T-helper 1 cell (primary cell): ENCODE measurements at regions not wholly inside any gene's neighbourhood (a gene's known extent, or its start where the extent isn't known, plus 50 kb on each side); places are given as distances from the start of the nearest gene placed in this dataset.

Experiments
- DNase-seq, 5 donors: peaks; one replicate each; pipeline ENCODE4 v3.0.0-alpha.2; 2012 to 2020

DNA sequence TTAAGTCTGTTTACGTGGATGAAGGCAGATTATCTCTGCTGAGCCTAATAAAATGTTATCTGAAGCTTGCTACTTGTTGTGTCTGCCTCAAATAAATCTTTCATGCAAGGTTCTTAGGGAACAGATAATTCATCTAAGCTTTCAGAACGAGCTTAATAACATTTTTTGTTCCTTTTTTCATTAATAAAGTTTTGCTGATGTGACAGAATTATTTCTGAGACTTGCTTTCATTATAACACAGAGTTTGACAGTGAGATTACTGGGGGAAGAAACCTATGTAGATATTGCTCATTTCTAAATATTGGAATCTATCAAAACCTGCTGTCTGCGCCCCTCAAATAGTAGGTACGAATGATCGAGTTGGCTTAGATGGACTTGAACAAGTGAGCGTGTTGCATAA, 948.7 kb upstream of the SEL1L start:
- no peak for DNase-seq

DNA sequence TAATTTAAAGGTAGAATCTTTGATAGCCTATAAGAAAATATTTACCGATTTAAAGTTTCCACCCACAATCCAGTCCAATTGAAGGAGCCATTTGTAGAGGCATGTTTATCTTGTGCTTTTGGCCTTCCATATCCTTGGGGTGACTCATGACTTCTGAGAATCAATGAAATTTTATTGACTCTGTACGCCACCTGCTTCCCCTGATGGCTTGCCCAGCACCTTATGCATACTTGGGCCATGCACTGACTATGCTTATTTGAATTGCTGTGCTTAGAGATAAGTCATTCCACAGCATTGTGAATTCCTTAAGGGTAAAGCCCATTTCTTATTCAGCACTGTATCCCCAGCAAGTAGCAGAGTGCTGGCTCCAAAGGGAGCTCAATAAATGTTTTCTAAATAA, 954.8 kb upstream of the SEL1L start:
- no peak for DNase-seq

DNA sequence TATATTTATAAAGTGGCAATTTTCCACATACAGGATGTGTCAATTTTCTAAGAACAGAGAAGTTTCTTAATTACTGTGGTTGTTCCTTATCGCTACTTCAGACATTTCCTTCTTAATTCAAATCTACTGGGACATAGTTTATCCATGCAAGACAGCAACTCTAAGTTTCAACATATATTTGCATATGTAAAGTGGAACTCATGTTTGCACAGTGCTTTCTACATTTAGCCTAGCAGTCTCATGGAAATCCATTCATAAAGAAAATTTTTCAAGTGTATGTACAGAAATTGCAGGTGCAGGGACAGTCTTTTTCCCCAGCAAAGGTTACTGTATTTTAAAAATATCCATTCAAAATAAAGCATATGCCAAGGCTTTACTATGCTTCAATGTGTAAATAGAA, 956.7 kb upstream of the SEL1L start:
- no peak for DNase-seq

DNA sequence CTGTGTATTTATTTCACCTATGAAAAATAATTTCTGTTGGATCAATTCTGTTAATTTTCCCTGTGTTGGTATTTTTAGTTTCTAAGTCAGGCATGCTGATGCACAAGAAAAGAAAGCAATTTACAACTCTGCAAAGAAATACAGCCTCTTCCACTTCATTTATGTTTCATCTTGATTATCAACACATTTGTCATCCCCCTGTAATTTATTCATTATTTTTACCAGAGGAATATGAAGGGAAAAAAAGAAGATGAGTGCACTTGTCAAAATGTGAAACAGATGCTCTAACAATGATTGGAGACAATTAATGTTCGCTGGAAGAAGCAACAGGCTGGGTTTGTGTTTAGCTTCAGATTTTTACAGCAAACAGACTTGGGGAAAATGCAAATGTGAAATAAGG, 958.5 kb upstream of the SEL1L start:
- DNase-seq, result no peak

DNA sequence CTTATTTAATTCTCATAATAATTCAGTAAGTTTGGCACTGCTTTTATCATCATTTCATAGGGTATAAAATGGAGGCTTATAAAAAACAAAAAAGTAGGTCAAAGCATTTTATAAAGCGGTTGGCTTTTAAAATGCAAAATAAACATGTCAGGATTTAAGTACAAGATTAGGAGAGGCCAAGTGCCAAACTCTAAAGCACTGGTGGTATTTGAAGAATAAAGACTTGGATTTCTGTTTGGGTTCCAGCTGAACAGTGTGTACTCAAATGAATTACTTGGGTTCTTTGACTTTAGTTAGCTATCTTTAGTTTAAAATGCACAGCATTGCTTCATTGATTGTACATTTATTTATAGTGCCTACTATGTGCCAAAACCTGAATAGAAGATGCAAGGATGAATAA, 966.6 kb upstream of the SEL1L start:
- no peak for DNase-seq

- DNase-seq, result no peak
Observed at GRCh38 chr14:82501554-82501953, 967.9 kb upstream of the SEL1L start.

- no peak for DNase-seq
Observed at GRCh38 chr14:82502043-82502442, 968.4 kb upstream of the SEL1L start.

DNA sequence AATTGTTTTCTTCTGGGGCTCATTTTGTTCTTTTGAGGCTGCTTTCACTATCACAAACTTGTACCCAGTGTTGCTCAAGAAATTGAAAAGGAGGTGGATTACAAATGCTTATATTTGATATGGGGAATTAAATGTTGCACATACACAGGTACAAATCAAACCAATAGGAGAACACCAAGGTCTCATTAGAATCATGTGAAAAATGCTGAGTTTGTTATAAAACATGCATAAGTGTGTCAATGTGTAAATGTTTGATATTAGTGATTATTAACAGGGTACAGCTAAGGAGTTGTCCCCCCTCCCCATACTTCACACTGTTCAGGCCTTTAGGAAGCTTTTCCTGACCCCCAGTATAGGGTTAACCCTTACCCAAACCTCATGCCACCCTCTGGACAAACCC, 971.2 kb upstream of the SEL1L start:
- DNase-seq, result no peak

GRCh38 chr14:82510007-82510406, 976.4 kb upstream of the SEL1L start:
- DNase-seq, result no peak

DNA sequence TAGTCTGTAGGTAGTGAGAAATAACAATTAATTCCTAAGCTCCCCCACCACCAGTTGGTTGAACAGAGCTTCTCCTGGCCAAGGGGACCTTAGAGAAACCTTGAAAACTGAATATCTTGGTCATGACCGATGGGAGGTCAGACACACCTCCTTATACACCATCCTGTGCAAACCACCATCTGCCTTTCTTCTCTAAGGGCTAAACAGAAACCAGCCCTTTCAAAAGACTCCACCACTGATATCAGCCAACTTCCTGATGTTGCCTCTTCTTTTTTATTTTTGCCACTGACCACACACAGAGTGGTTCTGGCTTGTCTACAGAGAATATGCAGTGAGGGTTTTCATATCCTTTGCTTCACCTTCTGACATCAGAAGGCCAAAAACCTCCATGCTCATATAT, 977.7 kb upstream of the SEL1L start:
- no peak for DNase-seq

DNA sequence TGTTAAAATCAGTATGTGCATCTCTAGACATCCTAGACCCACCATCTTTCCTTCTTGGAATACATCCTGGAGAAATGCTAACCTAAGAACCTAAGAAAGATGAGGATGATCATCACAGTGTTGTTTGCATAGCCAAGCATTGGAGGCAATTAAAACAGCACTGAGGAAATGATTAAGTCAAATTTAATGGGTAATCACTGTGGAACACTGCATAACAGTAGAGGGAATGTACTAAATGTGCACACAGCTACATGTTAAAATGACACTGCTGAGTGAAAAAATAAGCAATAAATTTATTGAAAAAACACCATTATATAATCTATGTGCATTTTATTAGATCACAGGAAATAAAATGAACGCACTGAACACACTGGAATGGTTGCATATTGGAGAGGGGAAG, 987.1 kb upstream of the SEL1L start:
- DNase-seq, result no peak

DNA sequence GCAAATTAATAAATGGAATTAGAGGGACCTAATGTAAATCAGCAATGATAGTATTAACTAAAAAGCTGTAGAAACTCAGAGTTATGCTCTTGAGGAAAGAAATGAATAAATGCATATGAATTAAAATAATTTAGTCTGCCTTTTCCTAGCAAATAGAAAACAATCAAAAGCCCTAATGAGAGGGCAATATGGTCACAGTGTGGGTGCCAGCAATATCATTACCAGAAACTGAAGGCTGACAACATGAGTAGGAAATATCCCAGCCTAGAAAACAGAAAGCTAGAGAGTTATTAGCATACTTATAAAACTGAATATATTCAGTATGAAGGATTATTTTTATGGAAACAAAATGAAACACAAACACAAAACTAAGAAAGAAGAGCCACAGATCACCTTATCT, 987.5 kb upstream of the SEL1L start:
- DNase-seq, result no peak

DNA sequence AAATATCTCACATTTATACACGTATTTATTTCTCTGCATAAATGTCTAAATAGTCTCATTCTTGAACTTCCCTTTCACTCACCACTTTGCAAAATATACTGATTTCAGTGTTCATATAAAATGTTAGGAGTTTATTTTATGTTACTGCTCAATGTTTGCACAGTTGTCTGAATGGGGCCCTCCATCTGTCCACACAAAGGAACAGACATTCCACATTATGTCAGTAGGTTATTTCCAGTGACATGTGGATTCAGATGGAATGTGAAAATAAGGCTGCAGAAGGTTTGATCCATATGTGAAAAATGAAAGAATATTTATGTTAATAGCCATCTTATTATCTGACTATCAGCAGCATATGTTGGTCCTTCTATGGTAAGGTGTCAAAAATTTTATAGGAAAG, 994.4 kb upstream of the SEL1L start:
- no peak for DNase-seq

GRCh38 chr14:82533351-82533750, 999.7 kb upstream of the SEL1L start:
- no peak for DNase-seq

DNA sequence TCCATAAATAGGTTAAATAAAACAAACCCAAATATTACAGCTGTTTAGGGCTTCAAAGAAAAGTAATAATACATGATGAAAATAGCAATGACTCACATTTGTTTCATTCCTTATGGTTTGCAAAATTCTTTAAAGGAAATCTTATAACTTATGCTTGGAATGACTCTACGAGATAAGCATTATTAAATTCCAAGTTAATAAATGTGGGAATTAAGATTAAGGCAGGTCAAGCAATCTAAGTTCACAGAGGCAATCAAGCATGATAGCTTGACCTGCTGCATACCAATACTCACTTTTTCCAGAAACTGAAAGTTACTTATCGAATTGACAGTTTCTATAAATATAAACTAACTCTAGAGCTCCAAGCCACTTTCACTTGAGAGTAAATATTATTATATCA, 1002.9 kb upstream of the SEL1L start:
- no peak for DNase-seq

DNA sequence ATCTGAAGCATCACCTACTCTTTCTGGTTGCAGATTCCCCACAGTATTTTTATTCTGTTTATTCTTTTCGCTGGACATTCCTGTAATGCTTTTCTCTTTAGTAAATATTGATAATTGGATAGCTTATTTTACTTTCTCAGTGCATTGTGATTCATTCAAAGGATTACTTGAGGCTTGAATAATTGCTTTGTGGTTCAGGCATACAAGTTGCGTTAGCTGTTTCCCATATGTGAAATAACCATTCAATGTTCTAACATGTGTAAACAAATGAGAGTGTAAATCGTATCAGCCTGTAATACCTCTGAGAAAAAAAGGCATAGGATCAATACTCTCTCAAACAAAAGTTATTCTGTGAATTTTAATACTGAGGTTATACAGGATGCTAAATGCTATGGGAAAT, 1004.2 kb upstream of the SEL1L start:
- DNase-seq, result no peak

DNA sequence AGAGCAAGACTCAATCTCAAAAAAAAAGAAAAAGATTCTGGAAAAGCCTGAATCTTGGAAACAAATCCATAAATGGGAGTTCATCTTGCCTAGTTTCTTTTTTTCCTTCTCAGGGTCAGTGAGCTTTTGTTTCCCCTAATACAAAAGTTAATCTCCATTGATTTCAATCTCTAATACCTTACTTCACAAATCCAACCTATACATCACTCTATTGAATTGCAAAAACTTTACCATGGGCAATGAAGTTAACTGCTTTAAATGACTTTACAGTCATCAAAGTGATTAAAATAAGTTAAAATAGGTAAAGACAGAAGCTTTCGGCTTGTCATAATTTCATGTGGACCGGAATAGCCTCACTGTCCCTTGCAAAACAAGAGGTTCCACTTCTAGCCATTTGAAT, 1012.7 kb upstream of the SEL1L start:
- DNase-seq, result no peak

GRCh38 chr14:82549306-82549990, 1015.8 kb upstream of the SEL1L start:
- no peak for DNase-seq

DNA sequence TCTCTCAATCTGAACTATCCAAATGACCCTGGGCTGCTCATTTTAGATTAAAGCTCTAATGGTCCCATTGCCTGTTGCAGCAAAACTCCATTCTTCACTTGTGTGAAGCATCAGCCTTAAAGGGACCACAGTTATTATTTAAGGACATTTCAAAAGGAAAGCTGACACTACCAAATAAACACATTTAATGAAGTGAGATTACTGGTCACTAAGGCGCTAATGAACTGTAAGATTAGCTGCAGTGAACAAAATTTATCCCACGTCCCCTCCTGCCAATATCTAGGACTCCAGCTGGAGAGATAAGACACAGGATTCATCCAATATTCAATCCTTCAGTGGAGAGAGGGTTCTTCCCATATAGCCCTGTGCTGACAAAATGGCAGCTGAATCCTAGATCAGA, 1029.2 kb upstream of the SEL1L start:
- no peak for DNase-seq

- no peak for DNase-seq
Observed at GRCh38 chr14:82565825-82566224, 1032.2 kb upstream of the SEL1L start.

- DNase-seq, result no peak
Observed at GRCh38 chr14:82587226-82587625, 1053.6 kb upstream of the SEL1L start.

DNA sequence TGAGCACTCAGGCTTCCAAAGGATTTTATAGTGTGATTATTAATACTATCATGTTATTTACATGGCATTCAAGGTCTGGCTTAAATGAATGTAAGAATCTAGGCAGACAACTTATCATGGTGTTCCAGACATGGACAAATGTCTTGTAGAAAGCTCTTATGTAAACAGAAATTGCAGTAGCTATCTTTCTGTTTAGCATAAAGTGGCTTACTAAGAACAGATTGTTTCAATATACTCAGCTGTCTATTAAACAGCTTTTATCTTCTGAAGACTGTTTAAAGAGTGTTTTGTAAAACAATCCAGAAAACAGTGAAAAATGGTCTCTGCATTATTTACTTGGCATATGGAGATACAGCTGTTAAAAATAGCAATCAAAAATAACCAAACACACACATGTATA, 1061.8 kb upstream of the SEL1L start:
- DNase-seq, result no peak

- no peak for DNase-seq
Observed at GRCh38 chr14:82602794-82603193, 1069.1 kb upstream of the SEL1L start.

- no peak for DNase-seq
Observed at GRCh38 chr14:82604819-82605218, 1071.2 kb upstream of the SEL1L start.

DNA sequence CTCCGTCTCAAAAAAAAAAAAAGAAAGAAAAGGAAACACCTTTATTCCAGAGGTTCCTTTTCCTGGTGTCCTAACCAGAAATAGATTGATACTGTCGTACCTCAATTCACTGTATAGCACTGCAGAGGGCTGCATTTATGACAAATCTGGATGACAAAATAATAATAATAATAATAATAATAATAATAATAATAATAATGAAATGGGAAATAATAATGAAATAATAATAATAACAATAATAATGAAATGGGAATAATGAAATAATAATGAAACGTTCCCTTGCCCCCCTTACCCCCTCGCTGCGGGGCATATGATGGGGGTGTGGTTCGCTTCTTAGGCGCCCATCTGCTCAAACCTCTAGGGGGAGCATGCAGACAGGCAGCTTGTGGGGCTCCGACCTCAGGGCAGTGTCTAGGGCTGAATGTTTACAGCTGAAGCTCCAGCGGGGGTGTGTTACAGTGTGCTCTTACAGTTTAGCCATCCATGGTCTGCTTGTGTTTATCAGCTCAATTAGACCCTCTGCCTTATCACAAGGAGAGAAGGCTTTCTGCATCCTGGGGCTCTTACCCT, 1088.3 kb upstream of the SEL1L start:
- no peak for DNase-seq
